Lower leg skin (tissue), 3 donors: ENCODE measurements at regions not wholly inside any gene's neighbourhood (a gene's known extent, or its start where the extent isn't known, plus 50 kb on each side); places are given as distances from the start of the nearest gene placed in this dataset.

Experiments used
- CTCF ChIP-seq, 3 donors: fragments of 450-650 bp; IDR thresholded peaks; one replicate each; pipeline ENCODE4 v1.5.1; 2016; ENCODE audit warnings: antibody characterized with exemption in 3 of 3, mild to moderate bottlenecking in 3 of 3, moderate library complexity in 2 of 3
- POLR2A ChIP-seq, 2 donors: fragments of 450-650 bp; IDR thresholded peaks; one replicate each; pipeline ENCODE4 v1.6.1; 2016 to 2017; ENCODE audit warnings: antibody characterized with exemption in 2 of 2, mild to moderate bottlenecking in 1 of 2, moderate library complexity in 1 of 2

DNA sequence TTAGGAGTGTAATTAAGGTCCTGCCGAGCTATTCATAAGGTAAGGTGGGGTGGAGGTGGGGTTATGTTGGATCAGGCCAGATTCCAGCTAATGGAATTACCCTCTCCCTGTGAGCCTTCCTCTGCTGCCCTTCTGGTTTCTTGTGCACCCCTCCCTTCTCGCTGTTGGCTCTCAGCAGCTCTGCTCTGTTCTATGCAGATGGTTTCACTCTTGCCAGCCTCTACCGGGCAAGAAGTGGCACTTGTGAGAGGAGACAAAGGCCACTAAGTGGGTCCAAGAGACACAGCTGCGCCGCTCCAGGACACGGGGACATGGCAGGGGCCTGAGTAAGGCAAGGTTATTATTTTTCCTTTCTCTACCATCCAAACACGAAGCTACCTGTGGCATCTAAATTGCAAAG is 334.4 kb downstream of the EMP1 start:
- TF ChIP-seq CTCF (IDR thresholded peaks at IDR 0.05) (no peak), POLR2A (IDR thresholded peaks at IDR 0.05) (no peak)
